ENCODE measurements at regions not wholly inside any gene's neighbourhood (a gene's known extent, or its start where the extent isn't known, plus 50 kb on each side); places are given as distances from the start of the nearest gene placed in this dataset.

- DNase-seq: peak; percentile 63
Measured at GRCh38 chr2:188853307-188853706, 120.9 kb upstream of the COL3A1 start.

GRCh38 chr2:188865681-188866080 lies 108.5 kb upstream of the COL3A1 start:
- no peak for DNase-seq

GRCh38 chr2:188869550-188869949 lies 104.6 kb upstream of the COL3A1 start:
- peak; percentile 43 for DNase-seq

- DNase-seq: no peak
Measured at GRCh38 chr2:188870289-188870688, 103.9 kb upstream of the COL3A1 start.

GRCh38 chr2:188875104-188875503 lies 99.1 kb upstream of the COL3A1 start:
- no peak for DNase-seq

- peak; percentile 43 for DNase-seq
Measured at GRCh38 chr2:188878716-188879115, 95.5 kb upstream of the COL3A1 start.

GRCh38 chr2:188880740-188881139 lies 93.4 kb upstream of the COL3A1 start:
- DNase-seq: no peak

GRCh38 chr2:188881434-188881833 lies 92.7 kb upstream of the COL3A1 start:
- no peak for DNase-seq

GRCh38 chr2:188884046-188884445 lies 90.1 kb upstream of the COL3A1 start:
- DNase-seq: no peak

GRCh38 chr2:188884517-188884916 lies 89.7 kb upstream of the COL3A1 start:
- no peak for DNase-seq

GRCh38 chr2:188889187-188889586 lies 85.0 kb upstream of the COL3A1 start:
- no peak for DNase-seq

- no peak for DNase-seq
Measured at GRCh38 chr2:188890755-188891154, 83.4 kb upstream of the COL3A1 start.

GRCh38 chr2:188892636-188893035 lies 81.5 kb upstream of the COL3A1 start:
- DNase-seq: peak; percentile 67

- DNase-seq: peak; percentile 61
Measured at GRCh38 chr2:188893972-188894371, 80.2 kb upstream of the COL3A1 start.

GRCh38 chr2:188894979-188895378 lies 79.2 kb upstream of the COL3A1 start:
- DNase-seq: no peak

- DNase-seq: peak; percentile 74
Measured at GRCh38 chr2:188897096-188897495, 77.1 kb upstream of the COL3A1 start.

GRCh38 chr2:188898261-188898660 lies 75.9 kb upstream of the COL3A1 start:
- DNase-seq: no peak

GRCh38 chr2:188902901-188903491 lies 71.2 kb upstream of the COL3A1 start:
- DNase-seq: peak; percentile 41

- DNase-seq: no peak
Measured at GRCh38 chr2:188903740-188904139, 70.4 kb upstream of the COL3A1 start.

- DNase-seq: no peak
Measured at GRCh38 chr2:188909036-188909435, 65.1 kb upstream of the COL3A1 start.

- peak; percentile 63 for DNase-seq
Measured at GRCh38 chr2:188916736-188917135, 57.4 kb upstream of the COL3A1 start.

GRCh38 chr2:188917632-188918031 lies 56.5 kb upstream of the COL3A1 start:
- no peak for DNase-seq

- DNase-seq: no peak
Measured at GRCh38 chr2:188919824-188920223, 54.3 kb upstream of the COL3A1 start.

- no peak for DNase-seq
Measured at GRCh38 chr2:188922191-188922590, 52.0 kb upstream of the COL3A1 start.
